K562 (cell line): ENCODE measurements at regions not wholly inside any gene's neighbourhood (a gene's known extent, or its start where the extent isn't known, plus 50 kb on each side); places are given as distances from the start of the nearest gene placed in this dataset.

Source experiments
- ATAC-seq: fragments of 200-7000 bp; cut with Tn5 transposase; 3 replicates; pipeline ENCODE4 v1.9.1; 2020; ENCODE audit warnings: moderate library complexity
- BruUV-seq: library from RNA; stranded (reverse); fragments of 400-500 nt; replicated peaks from 2 replicates; lab custom pipeline; 2021; lab: Mats Ljungman, UMichigan
- CTCF ChIA-PET: fragments of 300-600 bp; formaldehyde crosslinking; extraction: SDS; loops from one replicate; lab custom pipeline; 2021; ENCODE audit warnings: low intra/inter-chr PET ratio; lab: Yijun Ruan, JAX
- POLR2A ChIA-PET: fragments of 300-600, 350-650 bp; sonication (Branson Sonifier 250); formaldehyde crosslinking; extraction: SDS; loops from one replicate; lab custom pipeline; 2021; ENCODE audit warnings: antibody characterized with exemption, inconsistent platforms; lab: Yijun Ruan, JAX
- DNase-seq, 4 experiments: peaks; one replicate each; pipeline versions ENCODE4 v3.0.0 to v3.0.0-alpha.2; 2011 to 2018; ENCODE audit warnings: low spot score in 3 of 4, mixed read lengths in 3 of 4; ENCODE audit errors: extremely low read depth in 1 of 4
- FAIRE-seq: peaks from 2 replicates; lab custom pipeline; 2011; peaks lifted over from hg19 to GRCh38; lab: Jason Lieb, UNC
- H2AFZ ChIP-seq: 2 replicates; pipeline ENCODE4 v1.6.0; 2011; ENCODE audit warnings: low read depth, low read length, control low read depth, inconsistent platforms
- H3K27ac ChIP-seq: fragments of 200-600 bp; 3 replicates; pipeline ENCODE4 v1.8.0; 2011; ENCODE audit warnings: low read depth, mild to moderate bottlenecking, control low read depth, inconsistent platforms, low read length, moderate library complexity, mixed read lengths; ENCODE audit errors: extremely low read depth
- H3K27me3 ChIP-seq, 2 experiments: fragments of 300-600 bp in 1 of 2; 2 replicates in 1 of 2; 3 replicates in 1 of 2; pipeline versions ENCODE4 v1.6.0 to v1.8.0; 2011; ENCODE audit warnings: inconsistent platforms in 2 of 2, low read length in 2 of 2, mild to moderate bottlenecking in 1 of 2, mixed read lengths in 1 of 2, moderate library complexity in 1 of 2; ENCODE audit not compliant: control insufficient read depth in 2 of 2, insufficient read depth in 2 of 2
- H3K36me3 ChIP-seq: fragments of 300-600 bp; 3 replicates; pipeline ENCODE4 v1.8.0; 2011; ENCODE audit warnings: mild to moderate bottlenecking, low read length, inconsistent platforms; ENCODE audit not compliant: control insufficient read depth, insufficient read depth
- H3K4me1 ChIP-seq, 2 experiments: fragments of 200-600 bp in 1 of 2; replicated peaks in 1 of 2; 2 replicates in 1 of 2; 3 replicates in 1 of 2; pipeline versions ENCODE4 v1.5.1 to v1.8.0; 2011; ENCODE audit warnings: inconsistent platforms in 2 of 2, low read length in 2 of 2, mild to moderate bottlenecking in 1 of 2, mixed read lengths in 1 of 2, moderate library complexity in 1 of 2; ENCODE audit not compliant: control insufficient read depth in 2 of 2, insufficient read depth in 2 of 2
- H3K4me2 ChIP-seq: 2 replicates; pipeline ENCODE4 v1.6.1; 2011; ENCODE audit warnings: low read length, control low read depth, inconsistent platforms, mixed read lengths; ENCODE audit not compliant: insufficient read depth
- H3K4me3 ChIP-seq: fragments of 200-600 bp; sonication (generic), shearing (Covaris generic); 2 replicates; pipeline ENCODE4 v1.5.1; 2016; ENCODE audit warnings: control low read depth, inconsistent platforms
- H3K79me2 ChIP-seq: fragments of 200-600 bp; 3 replicates; pipeline ENCODE4 v1.8.0; 2011; ENCODE audit warnings: low read length, inconsistent platforms; ENCODE audit not compliant: control insufficient read depth, insufficient read depth
- H3K9ac ChIP-seq, 2 experiments: 2 replicates each; pipeline versions ENCODE4 v1.6.0 to v1.6.1; 2011; ENCODE audit warnings: low read depth in 2 of 2, low read length in 2 of 2, control low read depth in 1 of 2, inconsistent platforms in 1 of 2, mild to moderate bottlenecking in 1 of 2, mixed read lengths in 1 of 2; ENCODE audit not compliant: insufficient read depth in 1 of 2
- H3K9me1 ChIP-seq: one replicate; pipeline ENCODE4 v1.6.0; 2011; ENCODE audit warnings: inconsistent platforms, mild to moderate bottlenecking, low read length, moderate library complexity; ENCODE audit not compliant: control insufficient read depth, insufficient read depth
- H3K9me3 ChIP-seq: replicated peaks from 2 replicates; pipeline ENCODE4 v1.5.1; 2011; ENCODE audit warnings: low read depth, low read length, inconsistent platforms; ENCODE audit not compliant: control insufficient read depth, insufficient read depth
- H4K20me1 ChIP-seq: replicated peaks from 2 replicates; pipeline ENCODE4 v1.6.1; 2011; ENCODE audit warnings: low read length, inconsistent platforms, mixed read lengths; ENCODE audit not compliant: control insufficient read depth, insufficient read depth
- C11orf30 ChIP-seq: fragments of 450-650 bp; IDR thresholded peaks from 2 replicates; pipeline ENCODE4 v1.6.1; 2016; ENCODE audit warnings: low read depth, mild to moderate bottlenecking
- CHCHD3 ChIP-seq: fragments of 250-450 bp; sonication (Bioruptor Pico); IDR thresholded peaks from 2 replicates; pipeline ENCODE4 v2.1.2; 2022; ENCODE audit warnings: mild to moderate bottlenecking
- ELF1 ChIP-seq: fragments of 200-800 bp; sonication (Bioruptor generic); IDR thresholded peaks from 2 replicates; pipeline ENCODE4 v1.6.1; 2016; ENCODE audit warnings: missing genetic modification characterization, missing compliant biosample characterization
- KAT2B ChIP-seq: IDR thresholded peaks from one replicate; pipeline ENCODE4 v1.6.1; 2012; ENCODE audit warnings: low read depth, mild to moderate bottlenecking, control low read depth, inconsistent platforms, low read length, moderate library complexity
- MAFF ChIP-seq: IDR thresholded peaks from 2 replicates; pipeline ENCODE4 v1.6.1; 2012; ENCODE audit warnings: low read length, improper control_type of control experiment
- MAFG ChIP-seq: fragments of 450-650 bp; conservative IDR thresholded peaks from 2 replicates; pipeline ENCODE4 v1.6.1; 2016; ENCODE audit warnings: missing genetic modification characterization, missing compliant biosample characterization
- MAFK ChIP-seq: IDR thresholded peaks from 2 replicates; pipeline ENCODE4 v1.6.1; 2011; ENCODE audit warnings: low read length, improper control_type of control experiment
- PYGO2 ChIP-seq: fragments of 450-650 bp; IDR thresholded peaks from 2 replicates; pipeline ENCODE4 v1.6.1; 2016; ENCODE audit warnings: mild to moderate bottlenecking, missing genetic modification characterization, moderate library complexity, missing compliant biosample characterization
- RBM25 ChIP-seq: fragments of 200-400 bp; formaldehyde crosslinking; IDR thresholded peaks from 2 replicates; pipeline ENCODE4 v1.6.1; 2018; ENCODE audit warnings: low read length, low read depth, moderate library complexity; ENCODE audit not compliant: severe bottlenecking
- RBM39 ChIP-seq: fragments of 200-400 bp; formaldehyde crosslinking; optimal IDR thresholded peaks from 2 replicates; pipeline ENCODE3; 2018; ENCODE audit warnings: low read depth, low read length
- SNIP1 ChIP-seq: fragments of 450-650 bp; IDR thresholded peaks from 2 replicates; pipeline ENCODE4 v1.7.1; 2017; ENCODE audit warnings: low read depth, mild to moderate bottlenecking
- SRSF9 ChIP-seq: fragments of 200-400 bp; formaldehyde crosslinking; IDR thresholded peaks from 2 replicates; pipeline ENCODE4 v1.6.1; 2017; ENCODE audit warnings: low read depth, low read length, borderline replicate concordance
- TEAD4 ChIP-seq, 2 experiments: sonication (generic) in 1 of 2; formaldehyde crosslinking in 1 of 2; IDR thresholded peaks; 2 replicates each; pipeline versions ENCODE4 v1.6.1 to v1.8.0; 2012 to 2022; ENCODE audit warnings: borderline replicate concordance in 1 of 2, inconsistent platforms in 1 of 2, low read length in 1 of 2, mild to moderate bottlenecking in 1 of 2, missing genetic modification reagents in 1 of 2
- ZBTB43 ChIP-seq: sonication (generic); formaldehyde crosslinking; IDR thresholded peaks from 2 replicates; pipeline ENCODE4 v1.8.0; 2023; ENCODE audit warnings: mild to moderate bottlenecking, missing genetic modification reagents
- ZFP30 ChIP-seq: fragments of 250-450 bp; sonication (Bioruptor Pico); IDR thresholded peaks from 2 replicates; pipeline ENCODE4 v1.8.0; 2022; ENCODE audit warnings: moderate library complexity, mild to moderate bottlenecking, inconsistent platforms, borderline replicate concordance
- ZKSCAN3 ChIP-seq: fragments of 250-450 bp; sonication (Bioruptor Pico); IDR thresholded peaks from 2 replicates; pipeline ENCODE4 v1.4.0; 2020
- ZNF316 ChIP-seq: fragments of 450-650 bp; IDR thresholded peaks from 2 replicates; pipeline ENCODE4 v1.6.1; 2016
- WGBS: fragments of 100-300 bp; shearing (Covaris generic); methylation state at CpG from one replicate; pipeline ENCODE4 v1.1.6; 2016; ENCODE audit warnings: low coverage, mixed read lengths; ENCODE audit not compliant: insufficient coverage; ENCODE audit errors: missing lambda C conversion rate; 5-methylcytosine and 5-hydroxymethylcytosine counted together
- in situ Hi-C: fragments of 300-500 bp; cut with MboI; formaldehyde crosslinking; loops from 4 replicates; pipeline ENCODE4 v1.15.0; 2018; ENCODE audit warnings: inconsistent platforms, mixed read lengths
- intact Hi-C: fragments of 100-400 bp; cut with micrococcal nuclease; formaldehyde crosslinking; loops from 2 replicates; pipeline ENCODE4 v1.14.2; 2022

GRCh38 chr7:109331423-109331822 lies 761.7 kb downstream of the DNAJB9 start:
- ChIA-PET POLR2A (no interaction called here), CTCF (no interaction called here)
- in situ Hi-C loops: no loop called here
- Histone ChIP-seq H3K79me2 (no peaks in the 10 kb centered on the region), H3K9me3 (no peaks in the 10 kb centered on the region), H3K9me1 (no peaks in the 10 kb centered on the region), H3K36me3 (no peaks in the 10 kb centered on the region), H4K20me1 (no peaks in the 10 kb centered on the region), H3K27ac (no peak overlapping the region), H2AFZ (no peak overlapping the region), H3K27me3 (no peaks in the 10 kb centered on the region), H3K4me2 (no peak overlapping the region), H3K4me1 (no peaks in the 10 kb centered on the region), H3K9ac (no peak overlapping the region), H3K4me3 (no peak overlapping the region)
- no peak for FAIRE-seq
- DNase-seq: no peak
- intact Hi-C loops: no loop called here
- TF ChIP-seq MAFF (peak; percentile 50; the same call in 1 of the 2 replicates), RBM39 (no peak), ELF1 (no peak), MAFK (peak; percentile 62; the same call in 1 of the 2 replicates), RBM25 (no peak), C11orf30 (peak; percentile 74), ZNF316 (peak; percentile 90), ZFP30 (CRISPR knock-in tag) (no peak), MAFG (tag) (peak; percentile 65)
- under 1% methylated on average over 4 of the region's 4 CpGs for WGBS
- ATAC-seq: no peak
- no TSS peak for BruUV-seq

DNA sequence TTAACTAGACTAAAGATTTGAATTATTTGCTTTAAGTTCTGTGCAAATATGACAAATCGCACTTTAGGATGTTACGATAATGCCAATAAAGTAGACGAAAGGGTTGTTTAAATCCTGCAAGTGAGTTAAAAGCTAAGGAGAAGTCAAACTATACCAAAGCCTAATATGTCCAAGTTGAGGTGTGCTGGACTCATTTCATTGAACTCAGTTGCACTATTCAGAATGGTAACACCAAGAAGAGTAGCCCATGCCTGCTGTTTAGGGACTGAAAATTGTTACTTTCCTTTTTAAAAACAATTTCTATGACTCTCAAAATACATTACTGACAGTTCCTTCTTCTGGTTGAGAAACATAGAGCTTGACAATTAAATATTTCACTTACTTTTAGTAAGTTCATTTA lies 766.3 kb downstream of the DNAJB9 start:
- DNase-seq (no peak), FAIRE-seq (peak; percentile 15), ATAC-seq (no peak)
- Histone ChIP-seq H4K20me1 (no peaks in the 10 kb centered on the region), H3K4me3 (no peak overlapping the region), H3K27ac (no peak overlapping the region), H3K27me3 (no peaks in the 10 kb centered on the region), H3K9me1 (no peaks in the 10 kb centered on the region), H3K9me3 (no peaks in the 10 kb centered on the region), H3K4me1 (no peaks in the 10 kb centered on the region), H3K79me2 (no peaks in the 10 kb centered on the region), H2AFZ (no peak overlapping the region), H3K4me2 (no peak overlapping the region), H3K9ac (no peak overlapping the region), H3K36me3 (no peaks in the 10 kb centered on the region)
- WGBS: 3% methylated on average over 3 of the region's 3 CpGs
- in situ Hi-C loops (no loop called here), intact Hi-C loops (no loop called here)
- BruUV-seq: no TSS peak
- ChIA-PET POLR2A (no interaction called here), CTCF (no interaction called here)
- no peak for TF ChIP-seq PYGO2
- no peak for TF ChIP-seq ZKSCAN3
- no peak for TF ChIP-seq ZBTB43 (CRISPR knock-in tag)
- TF ChIP-seq TEAD4 (IDR thresholded peaks at IDR 0.05; ENCODE audit: low read length): no peak
- TF ChIP-seq TEAD4 (CRISPR knock-in tag; IDR thresholded peaks at IDR 0.05; ENCODE audit: borderline replicate concordance): no peak
- no peak for TF ChIP-seq SNIP1
- no peak for TF ChIP-seq SRSF9
- TF ChIP-seq KAT2B: no peak
- TF ChIP-seq CHCHD3 (CRISPR knock-in tag): no peak
